ENCODE measurements at regions not wholly inside any gene's neighbourhood (a gene's known extent, or its start where the extent isn't known, plus 50 kb on each side); places are given as distances from the start of the nearest gene placed in this dataset.

DNA sequence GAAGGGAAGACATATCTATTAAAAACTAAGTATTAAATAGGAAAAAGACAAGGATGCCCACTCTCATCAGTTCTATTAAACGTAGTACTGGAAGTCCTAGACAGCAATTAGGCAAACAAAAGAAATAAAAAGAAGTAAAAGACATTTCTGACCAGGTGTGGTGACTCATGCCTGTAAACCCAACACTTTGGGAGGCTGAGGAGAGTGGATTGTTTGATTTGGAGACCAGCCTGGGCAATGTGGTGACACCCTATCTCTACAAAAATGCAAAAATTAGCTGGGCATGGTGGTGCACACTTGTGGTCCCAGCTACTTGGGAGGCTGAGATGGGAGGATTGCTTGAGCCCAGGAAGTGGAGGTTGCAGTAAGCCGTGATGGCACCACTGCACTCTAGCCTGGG lies 1071.8 kb downstream of the FAT4 start:
- Histone ChIP-seq H3K36me3 (no peaks in the 10 kb centered on the region), H3K9me3 (no peaks in the 10 kb centered on the region), H3K4me3 (no peak overlapping the region), H3K27ac (no peak overlapping the region), H3K4me1 (no peaks in the 10 kb centered on the region), H3K27me3 (no peaks in the 10 kb centered on the region)
- WGBS, 2 donors (ENCODE audit: low coverage in 1 of 2), result 86 to 95% methylated on average over 1 to 2 of the region's 2 CpGs
- TF ChIP-seq POLR2AphosphoS5 (IDR thresholded peaks at IDR 0.05) (no peak), EP300 (IDR thresholded peaks at IDR 0.05) (no peak), CTCF (IDR thresholded peaks at IDR 0.05) (no peak), POLR2A (IDR thresholded peaks at IDR 0.05) (no peak)
- no peak for ATAC-seq

- no peak overlapping the region for H3K4me3 ChIP-seq
- WGBS, 2 donors (ENCODE audit: low coverage in 1 of 2), result 100% methylated on average over 2 of the region's 2 CpGs; no CpG with 5 or more reads in 1 of the 2 donors
- no peaks in the 10 kb centered on the region for H3K4me1 ChIP-seq
- H3K27me3 ChIP-seq, result no peaks in the 10 kb centered on the region
- no peaks in the 10 kb centered on the region for H3K9me3 ChIP-seq
- no peak overlapping the region for H3K27ac ChIP-seq
- ATAC-seq, result no peak
- TF ChIP-seq POLR2A (IDR thresholded peaks at IDR 0.05) (no peak), EP300 (IDR thresholded peaks at IDR 0.05) (no peak), POLR2AphosphoS5 (IDR thresholded peaks at IDR 0.05) (no peak), CTCF (IDR thresholded peaks at IDR 0.05) (no peak)
- no peaks in the 10 kb centered on the region for H3K36me3 ChIP-seq
These were observed 1080.9 kb downstream of the FAT4 start for GRCh38 chr4:126395664-126396063.

DNA sequence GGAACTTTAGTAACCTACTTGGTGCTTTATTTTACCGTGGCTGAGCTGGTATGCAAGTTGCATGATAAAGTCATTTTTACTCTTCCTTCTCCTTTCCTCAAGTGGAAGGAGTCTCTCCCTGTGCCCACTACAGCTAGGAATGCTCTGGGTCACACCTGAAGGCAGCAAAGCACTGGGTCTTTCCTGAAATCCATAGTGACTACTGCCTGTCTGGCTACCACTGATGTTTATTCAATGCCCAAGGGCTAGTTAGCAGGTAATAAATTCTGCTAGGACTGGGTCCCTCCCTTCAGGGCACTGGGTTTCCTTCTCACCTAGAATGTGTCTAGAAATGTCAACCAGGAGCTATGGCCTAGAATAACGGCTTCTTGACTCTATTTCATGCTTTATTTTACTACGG lies 1081.4 kb downstream of the FAT4 start:
- TF ChIP-seq POLR2A (IDR thresholded peaks at IDR 0.05) (no peak), POLR2AphosphoS5 (IDR thresholded peaks at IDR 0.05) (no peak), EP300 (IDR thresholded peaks at IDR 0.05) (no peak), CTCF (IDR thresholded peaks at IDR 0.05) (no peak)
- no peaks in the 10 kb centered on the region for H3K9me3 ChIP-seq
- no peak overlapping the region for H3K4me3 ChIP-seq
- H3K36me3 ChIP-seq, result no peaks in the 10 kb centered on the region
- no peak for ATAC-seq
- H3K27ac ChIP-seq, result no peak overlapping the region
- H3K27me3 ChIP-seq, result no peaks in the 10 kb centered on the region
- no peaks in the 10 kb centered on the region for H3K4me1 ChIP-seq
- 92 to 100% methylated on average over 3 of the region's 3 CpGs for WGBS, 2 donors (ENCODE audit: low coverage in 1 of 2)

DNA sequence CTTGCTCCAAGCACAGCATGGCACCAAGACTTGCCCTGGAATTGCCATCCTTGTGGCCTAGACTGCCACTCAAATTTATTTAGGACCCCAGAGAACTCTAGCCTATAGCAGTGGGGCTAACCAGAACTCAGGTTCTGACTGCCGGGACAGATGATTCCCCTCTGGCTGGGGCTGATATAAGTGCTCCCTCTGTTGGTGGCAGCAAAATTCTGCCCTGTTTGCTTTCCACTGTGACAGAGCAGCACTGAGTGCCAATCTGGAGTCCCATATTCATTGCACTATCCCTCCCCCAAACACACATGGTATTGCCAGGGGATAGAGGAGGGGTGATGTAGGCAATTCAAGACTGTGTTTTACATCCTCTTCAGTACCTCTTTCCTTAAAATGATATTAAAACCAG lies 1081.9 kb downstream of the FAT4 start:
- no peak for TF ChIP-seq EP300 (IDR thresholded peaks at IDR 0.05)
- no peak for TF ChIP-seq POLR2A (IDR thresholded peaks at IDR 0.05)
- TF ChIP-seq POLR2AphosphoS5 (IDR thresholded peaks at IDR 0.05), result no peak
- no peak for TF ChIP-seq CTCF (IDR thresholded peaks at IDR 0.05)
- H3K27ac ChIP-seq, result no peak overlapping the region
- no peak overlapping the region for H3K4me3 ChIP-seq
- no peaks in the 10 kb centered on the region for H3K27me3 ChIP-seq
- no peaks in the 10 kb centered on the region for H3K36me3 ChIP-seq
- H3K4me1 ChIP-seq, result no peaks in the 10 kb centered on the region
- WGBS, 2 donors (ENCODE audit: low coverage in 1 of 2), result no CpG with 5 or more reads among the region's 1 CpG
- ATAC-seq, result no peak
- no peaks in the 10 kb centered on the region for H3K9me3 ChIP-seq

- Histone ChIP-seq H3K36me3 (no peaks in the 10 kb centered on the region), H3K9me3 (no peaks in the 10 kb centered on the region), H3K27ac (no peak overlapping the region), H3K27me3 (no peaks in the 10 kb centered on the region), H3K4me3 (no peak overlapping the region), H3K4me1 (no peaks in the 10 kb centered on the region)
- no CpG with 5 or more reads among the region's 1 CpG for WGBS, 2 donors (ENCODE audit: low coverage in 1 of 2)
- ATAC-seq, result no peak
- TF ChIP-seq POLR2AphosphoS5 (IDR thresholded peaks at IDR 0.05) (no peak), CTCF (IDR thresholded peaks at IDR 0.05) (no peak), EP300 (IDR thresholded peaks at IDR 0.05) (no peak), POLR2A (IDR thresholded peaks at IDR 0.05) (no peak)
These were observed 1089.8 kb downstream of the FAT4 start for GRCh38 chr4:126404549-126404948.
